HCT116 (cell line): ENCODE measurements at regions not wholly inside any gene's neighbourhood (a gene's known extent, or its start where the extent isn't known, plus 50 kb on each side); places are given as distances from the start of the nearest gene placed in this dataset.

ENCODE experiments used
- ATAC-seq: fragments of 200-7000 bp; cut with Tn5 transposase; 2 replicates; pipeline ENCODE4 v1.9.1; 2020; ENCODE audit warnings: mild to moderate bottlenecking, moderate library complexity
- BruUV-seq: library from RNA; stranded (reverse); fragments of 400-500 nt; replicated peaks from 2 replicates; lab custom pipeline; 2021; lab: Mats Ljungman, UMichigan
- CTCF ChIA-PET: fragments of 300-600 bp; sonication (Branson Sonifier 250); formaldehyde crosslinking; loops from one replicate; lab custom pipeline; 2021; ENCODE audit warnings: antibody characterized with exemption; lab: Charles Lee
- POLR2A ChIA-PET: fragments of 300-600, 350-600 bp; sonication (Branson Sonifier 250); formaldehyde crosslinking; loops from one replicate; lab custom pipeline; 2021; ENCODE audit warnings: antibody characterized with exemption; lab: Charles Lee
- RAD21 ChIA-PET, 2 experiments: fragments of 300-600 bp; sonication (Branson Sonifier 250); formaldehyde crosslinking; loops; one replicate each; lab custom pipeline; 2023; ENCODE audit warnings: low total read pairs in 2 of 2; ENCODE audit not compliant: uncharacterized antibody in 2 of 2, unreplicated experiment in 2 of 2, low non-redundant PET in 1 of 2; lab: Charles Lee
- DNase-seq: peaks from one replicate; pipeline ENCODE4 v3.0.0-alpha.2; 2010; ENCODE audit warnings: low read depth, low spot score
- H2AFZ ChIP-seq: fragments of 200-600 bp; shearing (Covaris generic), sonication (generic); 2 replicates; pipeline ENCODE4 v1.6.1; 2017; ENCODE audit warnings: low read depth, mixed run types, mixed read lengths, antibody characterized with exemption, low read length; ENCODE audit not compliant: poor library complexity, severe bottlenecking
- H3K27ac ChIP-seq: 2 replicates; pipeline ENCODE4 v1.5.1; 2012; ENCODE audit warnings: low read depth, low read length
- H3K27me3 ChIP-seq: fragments of 200-600 bp; sonication (generic); 2 replicates; pipeline ENCODE4 v1.6.1; 2016; ENCODE audit warnings: mixed run types, low read length, mixed read lengths; ENCODE audit not compliant: insufficient read depth
- H3K36me3 ChIP-seq, 2 experiments: fragments of 200-500 bp in 1 of 2; fragments of 200-600 bp in 1 of 2; sonication (Bioruptor generic) in 1 of 2; sonication (generic) in 1 of 2; 2 replicates each; pipeline versions ENCODE4 v1.5.1 to v1.6.1; 2014 to 2016; ENCODE audit warnings: low read length in 2 of 2, inconsistent platforms in 1 of 2, mixed read lengths in 1 of 2, mixed run types in 1 of 2; ENCODE audit not compliant: insufficient read depth in 2 of 2, control insufficient read depth in 1 of 2
- H3K4me1 ChIP-seq, 2 experiments: fragments of 200-600 bp in 1 of 2; sonication (generic) in 1 of 2; 2 replicates each; pipeline versions ENCODE4 v1.5.1 to v1.6.1; 2012 to 2017; ENCODE audit warnings: low read length in 2 of 2, inconsistent platforms in 1 of 2, mild to moderate bottlenecking in 1 of 2, mixed read lengths in 1 of 2, mixed run types in 1 of 2, moderate library complexity in 1 of 2; ENCODE audit not compliant: insufficient read depth in 2 of 2, control insufficient read depth in 1 of 2
- H3K4me2 ChIP-seq: fragments of 200-600 bp; sonication (generic); 2 replicates; pipeline ENCODE4 v1.6.1; 2017; ENCODE audit warnings: mixed run types, low read length, mixed read lengths
- H3K4me3 ChIP-seq, 2 experiments: fragments of 200-600 bp in 1 of 2; sonication (generic) in 1 of 2; replicated peaks in 1 of 2; 2 replicates each; pipeline ENCODE4 v1.5.1; 2011 to 2016; ENCODE audit warnings: low read length in 2 of 2, control low read depth in 1 of 2, low read depth in 1 of 2, mild to moderate bottlenecking in 1 of 2, mixed read lengths in 1 of 2, mixed run types in 1 of 2
- H3K79me2 ChIP-seq: fragments of 200-600 bp; sonication (generic); 2 replicates; pipeline ENCODE4 v1.6.1; 2017; ENCODE audit warnings: mild to moderate bottlenecking, mixed run types, low read length, moderate library complexity, mixed read lengths; ENCODE audit not compliant: insufficient read depth
- H3K9ac ChIP-seq: fragments of 200-600 bp; sonication (generic); 2 replicates; pipeline ENCODE4 v1.6.1; 2016; ENCODE audit warnings: low read length, mixed read lengths
- H3K9me2 ChIP-seq: fragments of 200-600 bp; sonication (generic), shearing (Covaris generic); 2 replicates; pipeline ENCODE4 v1.6.1; 2017; ENCODE audit warnings: mixed run types, mild to moderate bottlenecking, moderate library complexity; ENCODE audit not compliant: insufficient read depth
- H3K9me3 ChIP-seq, 2 experiments: fragments of 200-500 bp in 1 of 2; fragments of 200-600 bp in 1 of 2; sonication (Bioruptor generic) in 1 of 2; sonication (generic) in 1 of 2; 2 replicates each; pipeline ENCODE4 v1.6.1; 2014 to 2017; ENCODE audit warnings: low read length in 2 of 2, mixed read lengths in 2 of 2, inconsistent platforms in 1 of 2, low read depth in 1 of 2, mild to moderate bottlenecking in 1 of 2, mixed run types in 1 of 2, moderate library complexity in 1 of 2; ENCODE audit not compliant: control insufficient read depth in 1 of 2, insufficient read depth in 1 of 2
- H4K20me1 ChIP-seq: fragments of 200-600 bp; sonication (generic), shearing (Covaris generic); 2 replicates; pipeline ENCODE4 v1.6.1; 2017; ENCODE audit warnings: mixed run types, mild to moderate bottlenecking, moderate library complexity; ENCODE audit not compliant: insufficient read depth
- ATF3 ChIP-seq: IDR thresholded peaks from 2 replicates; pipeline ENCODE4 v1.6.1; 2012
- EGR1 ChIP-seq: IDR thresholded peaks from 2 replicates; pipeline ENCODE4 v1.6.1; 2012; ENCODE audit warnings: low read depth
- ELF1 ChIP-seq: IDR thresholded peaks from 2 replicates; pipeline ENCODE4 v1.6.1; 2012; ENCODE audit warnings: low read depth, borderline replicate concordance
- EZH2phosphoT487 ChIP-seq: fragments of 200-600 bp; IDR thresholded peaks from 2 replicates; pipeline ENCODE4 v1.6.1; 2018; ENCODE audit warnings: antibody characterized with exemption, borderline replicate concordance
- FOSL1 ChIP-seq: IDR thresholded peaks from 2 replicates; pipeline ENCODE4 v1.6.1; 2012; ENCODE audit warnings: low read depth
- JUND ChIP-seq: IDR thresholded peaks from 2 replicates; pipeline ENCODE4 v1.6.1; 2012
- POLR2A ChIP-seq: IDR thresholded peaks from 2 replicates; pipeline ENCODE4 v1.7.0; 2011; ENCODE audit warnings: borderline replicate concordance; ENCODE audit not compliant: insufficient read depth, insufficient read length; ENCODE audit errors: extremely low read depth
- POLR2AphosphoS5 ChIP-seq: IDR thresholded peaks from 2 replicates; pipeline ENCODE4 v1.6.1; 2011; ENCODE audit warnings: mild to moderate bottlenecking, low read depth, low read length, moderate library complexity
- REST ChIP-seq: IDR thresholded peaks from 2 replicates; pipeline ENCODE4 v1.6.1; 2012; ENCODE audit warnings: low read depth
- SIN3A ChIP-seq: IDR thresholded peaks from 2 replicates; pipeline ENCODE4 v1.6.1; 2012; ENCODE audit warnings: low read depth
- SP1 ChIP-seq: IDR thresholded peaks from 2 replicates; pipeline ENCODE4 v1.6.1; 2012; ENCODE audit warnings: low read depth
- SRF ChIP-seq: IDR thresholded peaks from 2 replicates; pipeline ENCODE4 v1.6.1; 2012; ENCODE audit warnings: low read depth
- TCF7L2 ChIP-seq: IDR thresholded peaks from 2 replicates; pipeline ENCODE4 v1.7.0; 2011; ENCODE audit warnings: borderline replicate concordance, inconsistent platforms; ENCODE audit not compliant: insufficient read depth, insufficient read length; ENCODE audit errors: extremely low read depth
- YY1 ChIP-seq: IDR thresholded peaks from 2 replicates; pipeline ENCODE4 v1.6.1; 2011; ENCODE audit warnings: low read length, low read depth, moderate library complexity, mild to moderate bottlenecking; ENCODE audit not compliant: insufficient replicate concordance; ENCODE audit errors: extremely low read depth
- ZFX ChIP-seq: fragments of 450-650 bp; IDR thresholded peaks from 2 replicates; pipeline ENCODE4 v1.6.1; 2017
- ZNF274 ChIP-seq: fragments of 200-500 bp; sonication (Bioruptor generic); IDR thresholded peaks from 2 replicates; pipeline ENCODE4 v1.6.1; 2014; ENCODE audit warnings: mild to moderate bottlenecking, low read depth, low read length, inconsistent platforms
- intact Hi-C: fragments of 100-400 bp; cut with micrococcal nuclease; formaldehyde crosslinking; loops from 2 replicates; pipeline ENCODE4 v1.10.0; 2022

GRCh38 chr9:99614341-99614740 lies 207.3 kb upstream of the NR4A3 start:
- ChIA-PET POLR2A (no interaction called here), CTCF (no interaction called here), RAD21 (no interaction called here)
- Histone ChIP-seq H3K9ac (no peak overlapping the region), H3K4me2 (no peak overlapping the region), H3K36me3 (no peaks in the 10 kb centered on the region), H2AFZ (no peak overlapping the region), H3K4me3 (no peak overlapping the region), H4K20me1 (no peaks in the 10 kb centered on the region), H3K4me1 (no peaks in the 10 kb centered on the region), H3K9me3 (no peaks in the 10 kb centered on the region), H3K27me3 (no peaks in the 10 kb centered on the region), H3K27ac (no peak overlapping the region), H3K9me2 (no peaks in the 10 kb centered on the region), H3K79me2 (no peaks in the 10 kb centered on the region)
- no peak for TF ChIP-seq ELF1
- no peak for TF ChIP-seq SIN3A
- no peak for TF ChIP-seq TCF7L2
- TF ChIP-seq FOSL1 = no peak
- no peak for TF ChIP-seq JUND
- TF ChIP-seq SRF = no peak
- no peak for TF ChIP-seq EGR1
- no peak for TF ChIP-seq ZNF274
- TF ChIP-seq SP1 = no peak
- TF ChIP-seq YY1 = no peak
- no peak for TF ChIP-seq EZH2phosphoT487
- no peak for TF ChIP-seq POLR2AphosphoS5
- TF ChIP-seq ZFX = no peak
- TF ChIP-seq ATF3 = no peak
- TF ChIP-seq POLR2A = no peak
- no peak for TF ChIP-seq REST
- DNase-seq (no peak), ATAC-seq (no peak)
- intact Hi-C loops = no loop called here
- no TSS peak for BruUV-seq
